Ramos (cell line): ENCODE measurements at regions not wholly inside any gene's neighbourhood (a gene's known extent, or its start where the extent isn't known, plus 50 kb on each side); places are given as distances from the start of the nearest gene placed in this dataset.
"Not testable (repeated sequence)": the region's sequence is repeated elsewhere in the genome, so short reads cannot be mapped to it uniquely, and the experiment has no call there.

Experiments used
- in situ Hi-C: fragments of 300-500 bp; cut with MboI; formaldehyde crosslinking; loops from one replicate; pipeline ENCODE4 v1.14.3; 2022; ENCODE audit warnings: low sequenced_read_pairs; ENCODE audit not compliant: unreplicated experiment

GRCh38 chr5:163569284-163569683 is 63.9 kb downstream of the MAT2B start:
- in situ Hi-C loops, result loop anchor here (25.0 kb wide), 2 partner anchors 943 to 1643 kb away; no protein-coding TSS in a partner anchor

GRCh38 chr5:163571744-163572143 is 66.3 kb downstream of the MAT2B start:
- in situ Hi-C loops, result loop anchor here (25.0 kb wide), 2 partner anchors 941 to 1641 kb away; no protein-coding TSS in a partner anchor

- in situ Hi-C loops, result loop anchor here (25.0 kb wide), 2 partner anchors 938 to 1638 kb away; no protein-coding TSS in a partner anchor
Measured at GRCh38 chr5:163574472-163575440, 69.3 kb downstream of the MAT2B start.

GRCh38 chr5:163578652-163579051 is 73.2 kb downstream of the MAT2B start:
- in situ Hi-C loops, result no loop called here

- in situ Hi-C loops, result no loop called here
Measured at GRCh38 chr5:163579729-163580128, 74.3 kb downstream of the MAT2B start.

GRCh38 chr5:163580516-163580915 is 75.1 kb downstream of the MAT2B start:
- in situ Hi-C loops, result no loop called here

- in situ Hi-C loops, result not testable (repeated sequence)
Measured at GRCh38 chr5:163583491-163584153, 78.2 kb downstream of the MAT2B start.

- in situ Hi-C loops, result no loop called here
Measured at GRCh38 chr5:163585206-163585605, 79.8 kb downstream of the MAT2B start.

- in situ Hi-C loops, result no loop called here
Measured at GRCh38 chr5:163586531-163586956, 81.1 kb downstream of the MAT2B start.

GRCh38 chr5:163594951-163595350 is 89.5 kb downstream of the MAT2B start:
- in situ Hi-C loops, result no loop called here

- in situ Hi-C loops, result no loop called here
Measured at GRCh38 chr5:163595932-163596607, 90.7 kb downstream of the MAT2B start.

GRCh38 chr5:163596608-163597315 is 91.3 kb downstream of the MAT2B start:
- in situ Hi-C loops, result no loop called here

GRCh38 chr5:163604013-163604412 is 98.6 kb downstream of the MAT2B start:
- in situ Hi-C loops, result no loop called here

- in situ Hi-C loops, result no loop called here
Measured at GRCh38 chr5:163607256-163607655, 101.8 kb downstream of the MAT2B start.

- in situ Hi-C loops, result no loop called here
Measured at GRCh38 chr5:163608621-163609020, 103.2 kb downstream of the MAT2B start.

- in situ Hi-C loops, result no loop called here
Measured at GRCh38 chr5:163609910-163610309, 104.5 kb downstream of the MAT2B start.

GRCh38 chr5:163612358-163613149 is 107.1 kb downstream of the MAT2B start:
- in situ Hi-C loops, result no loop called here

- in situ Hi-C loops, result no loop called here
Measured at GRCh38 chr5:163613150-163613442, 107.7 kb downstream of the MAT2B start.

- in situ Hi-C loops, result no loop called here
Measured at GRCh38 chr5:163614787-163615186, 109.4 kb downstream of the MAT2B start.
